NB4 (cell line): ENCODE measurements at regions not wholly inside any gene's neighbourhood (a gene's known extent, or its start where the extent isn't known, plus 50 kb on each side); places are given as distances from the start of the nearest gene placed in this dataset.

Experiments
- CTCF ChIP-seq: IDR thresholded peaks from one replicate; pipeline ENCODE4 v1.5.1; 2012; ENCODE audit warnings: low read depth, low read length
- MAX ChIP-seq: IDR thresholded peaks from 2 replicates; pipeline ENCODE4 v1.6.1; 2011; ENCODE audit warnings: low read depth, low read length
- MYC ChIP-seq: IDR thresholded peaks from 2 replicates; pipeline ENCODE4 v1.6.1; 2011; ENCODE audit warnings: low read depth, low read length
- POLR2A ChIP-seq: IDR thresholded peaks from 2 replicates; pipeline ENCODE4 v1.6.1; 2011; ENCODE audit warnings: mild to moderate bottlenecking; ENCODE audit not compliant: insufficient read length; ENCODE audit errors: extremely low read depth

GRCh38 chr10:21052709-21053104, 155.6 kb upstream of the NEBL start:
- TF ChIP-seq CTCF (no peak), POLR2A (no peak), MAX (no peak), MYC (no peak)
